EH (cell line): ENCODE measurements at regions not wholly inside any gene's neighbourhood (a gene's known extent, or its start where the extent isn't known, plus 50 kb on each side); places are given as distances from the start of the nearest gene placed in this dataset.
"Not testable (repeated sequence)": the region's sequence is repeated elsewhere in the genome, so short reads cannot be mapped to it uniquely, and the experiment has no call there.

Experiments used
- DNase-seq: peaks from one replicate; pipeline ENCODE4 v3.0.0-alpha.2; 2015; ENCODE audit warnings: low read depth

- no peak for DNase-seq
These were observed 684.7 kb downstream of the EFNA5 start for GRCh38 chr5:106986006-106986405.

- no peak for DNase-seq
These were observed 685.6 kb downstream of the EFNA5 start for GRCh38 chr5:106985174-106985573.

- not testable (repeated sequence) for DNase-seq
These were observed 691.6 kb downstream of the EFNA5 start for GRCh38 chr5:106979178-106979577.

- DNase-seq = not testable (repeated sequence)
These were observed 692.1 kb downstream of the EFNA5 start for GRCh38 chr5:106978582-106979165.

- DNase-seq = no peak
These were observed 694.4 kb downstream of the EFNA5 start for GRCh38 chr5:106976363-106976762.

- DNase-seq = no peak
These were observed 696.5 kb downstream of the EFNA5 start for GRCh38 chr5:106974272-106974671.

GRCh38 chr5:106966686-106967315 lies 703.9 kb downstream of the EFNA5 start:
- DNase-seq = no peak

GRCh38 chr5:106964132-106964531 lies 706.6 kb downstream of the EFNA5 start:
- DNase-seq = no peak

GRCh38 chr5:106963630-106964029 lies 707.1 kb downstream of the EFNA5 start:
- no peak for DNase-seq

GRCh38 chr5:106962464-106963230 lies 708.1 kb downstream of the EFNA5 start:
- no peak for DNase-seq

- DNase-seq = no peak
These were observed 711.4 kb downstream of the EFNA5 start for GRCh38 chr5:106959387-106959786.

- no peak for DNase-seq
These were observed 713.4 kb downstream of the EFNA5 start for GRCh38 chr5:106957336-106957735.

GRCh38 chr5:106956886-106957285 lies 713.9 kb downstream of the EFNA5 start:
- DNase-seq = no peak

- no peak for DNase-seq
These were observed 714.5 kb downstream of the EFNA5 start for GRCh38 chr5:106956187-106956586.

- no peak for DNase-seq
These were observed 729.8 kb downstream of the EFNA5 start for GRCh38 chr5:106940986-106941385.

- DNase-seq = no peak
These were observed 730.4 kb downstream of the EFNA5 start for GRCh38 chr5:106940301-106940846.

- no peak for DNase-seq
These were observed 747.3 kb downstream of the EFNA5 start for GRCh38 chr5:106923409-106923808.

GRCh38 chr5:106921567-106921966 lies 749.2 kb downstream of the EFNA5 start:
- DNase-seq = no peak

- DNase-seq = no peak
These were observed 760.3 kb downstream of the EFNA5 start for GRCh38 chr5:106910486-106910885.

GRCh38 chr5:106909716-106910115 lies 761.0 kb downstream of the EFNA5 start:
- DNase-seq = no peak

GRCh38 chr5:106907979-106908378 lies 762.8 kb downstream of the EFNA5 start:
- no peak for DNase-seq

- no peak for DNase-seq
These were observed 764.5 kb downstream of the EFNA5 start for GRCh38 chr5:106906199-106906598.

- DNase-seq = no peak
These were observed 775.8 kb downstream of the EFNA5 start for GRCh38 chr5:106894964-106895363.
